Spleen (tissue), 11 donors: ENCODE measurements at regions not wholly inside any gene's neighbourhood (a gene's known extent, or its start where the extent isn't known, plus 50 kb on each side); places are given as distances from the start of the nearest gene placed in this dataset.
A peak's percentile ranks its signal among the peaks of the same experiment; 100 is the strongest.

ENCODE experiments used
- DNase-seq: peaks from one replicate; pipeline ENCODE4 v3.0.0-alpha.2; 2020
- H3K27ac ChIP-seq, 8 donors: fragments of 200-600 bp; sonication (generic) in 7 of 8; 1 replicate in 4 of 8; 2 replicates in 4 of 8; pipeline versions ENCODE4 v1.5.0 to v1.8.0; 2016 to 2021; ENCODE audit warnings: inconsistent platforms in 4 of 8, mild to moderate bottlenecking in 4 of 8, moderate library complexity in 1 of 8
- H3K27me3 ChIP-seq, 7 donors: fragments of 200-600 bp; sonication (generic) in 6 of 7; replicated peaks in 1 of 7; 1 replicate in 4 of 7; 2 replicates in 3 of 7; pipeline versions ENCODE4 v1.5.0 to v1.8.0; 2016 to 2021; ENCODE audit warnings: inconsistent platforms in 3 of 7, mild to moderate bottlenecking in 1 of 7
- H3K36me3 ChIP-seq, 6 donors: fragments of 200-600 bp; sonication (generic) in 5 of 6; 1 replicate in 4 of 6; 2 replicates in 2 of 6; pipeline versions ENCODE4 v1.5.0 to v1.8.0; 2016 to 2021; ENCODE audit warnings: inconsistent platforms in 2 of 6
- H3K4me1 ChIP-seq, 6 donors: fragments of 200-600 bp; sonication (generic) in 5 of 6; 1 replicate in 3 of 6; 2 replicates in 3 of 6; pipeline versions ENCODE4 v1.5.0 to v1.8.0; 2016 to 2021; ENCODE audit warnings: inconsistent platforms in 3 of 6
- H3K4me3 ChIP-seq, 8 donors: fragments of 200-600 bp; sonication (generic) in 7 of 8; 1 replicate in 4 of 8; 2 replicates in 4 of 8; pipeline versions ENCODE4 v1.5.0 to v1.8.0; 2016 to 2021; ENCODE audit warnings: inconsistent platforms in 4 of 8, mild to moderate bottlenecking in 4 of 8, moderate library complexity in 2 of 8
- H3K9me3 ChIP-seq, 8 donors: fragments of 200-600 bp; sonication (generic) in 7 of 8; 1 replicate in 4 of 8; 2 replicates in 4 of 8; pipeline versions ENCODE4 v1.5.0 to v1.8.0; 2016 to 2021; ENCODE audit warnings: inconsistent platforms in 4 of 8
- CTCF ChIP-seq, 11 experiments: fragments of 200-600 bp in 7 of 11; fragments of 450-650 bp in 4 of 11; sonication (generic) in 4 of 11; IDR thresholded peaks in 8 of 11; conservative IDR thresholded peaks in 3 of 11; 1 replicate in 7 of 11; 2 replicates in 4 of 11; pipeline versions ENCODE4 v1.4.0 to v1.8.0; 2016 to 2021; ENCODE audit warnings: antibody characterized with exemption in 11 of 11, inconsistent platforms in 4 of 11, mild to moderate bottlenecking in 1 of 11
- POLR2A ChIP-seq, 3 donors: fragments of 450-650 bp; IDR thresholded peaks; one replicate each; pipeline ENCODE4 v1.5.1; 2017; ENCODE audit warnings: antibody characterized with exemption in 3 of 3, mild to moderate bottlenecking in 1 of 3
- POLR2AphosphoS5 ChIP-seq, 3 donors: sonication (generic); formaldehyde crosslinking; IDR thresholded peaks; one replicate each; pipeline ENCODE4 v1.5.1; 2017; ENCODE audit warnings: antibody characterized with exemption in 3 of 3
- WGBS, 5 donors: extraction: QIAGEN DNeasy Blood & Tissue Kit in 3 of 5; methylation state at CpG; one replicate each; pipeline versions ENCODE4 v1.1.5 to v1.1.7; 2013 to 2018; 5-methylcytosine and 5-hydroxymethylcytosine counted together
- intact Hi-C: fragments of 100-400 bp; cut with DNase I; formaldehyde crosslinking; loops from one replicate; pipeline ENCODE4 v1.15.0; 2023; ENCODE audit warnings: low total_unique reads
- donor health status: healthy with polysubstance abuse.
- donor health status: DM: no; HTN: no; CAD: no; lungs with moderate emphysema.
- donor health status: DM: no; HTN: no; CAD: no.
- donor health status: Bipolar disorder and iron deficiency.
- donor health status: healthy.
- donor health status: DM: no; HTN: no; CAD: no.
- donor health status: DM: yes; HTN: yes; CAD: no.

GRCh38 chr2:118671701-118672454 is 175.6 kb downstream of the EN1 start:
- intact Hi-C loops: no loop called here
- H3K27me3 ChIP-seq: no peaks in the 10 kb centered on the region
- TF ChIP-seq POLR2A (IDR thresholded peaks at IDR 0.05): no peak
- no peak for TF ChIP-seq CTCF (IDR thresholded peaks at IDR 0.05 in 8 of 11, conservative IDR thresholded peaks at IDR 0.05 in 3 of 11)
- TF ChIP-seq POLR2AphosphoS5 (IDR thresholded peaks at IDR 0.05): no peak
- no peaks in the 10 kb centered on the region for H3K9me3 ChIP-seq
- 84 to 92% (median 89%) methylated on average over 5 of the region's 5 CpGs for WGBS, 5 donors
- no peak overlapping the region for H3K4me3 ChIP-seq
- DNase-seq: no peak
- no peaks in the 10 kb centered on the region for H3K4me1 ChIP-seq
- H3K27ac ChIP-seq: peak overlapping the region in 1 of 8 donors; percentile 52
- no peaks in the 10 kb centered on the region for H3K36me3 ChIP-seq

- Histone ChIP-seq H3K36me3 (no peaks in the 10 kb centered on the region), H3K4me1 (no peaks in the 10 kb centered on the region), H3K27me3 (no peaks in the 10 kb centered on the region), H3K4me3 (no peak overlapping the region), H3K9me3 (no peaks in the 10 kb centered on the region), H3K27ac (no peak overlapping the region)
- WGBS, 5 donors: 67 to 82% (median 78%) methylated on average over 6 of the region's 6 CpGs
- TF ChIP-seq POLR2AphosphoS5 (IDR thresholded peaks at IDR 0.05) (no peak), POLR2A (IDR thresholded peaks at IDR 0.05) (no peak)
- intact Hi-C loops: no loop called here
- DNase-seq: no peak
Observed at GRCh38 chr2:118670838-118671237, 176.6 kb downstream of the EN1 start.

GRCh38 chr2:118670276-118670675 is 177.2 kb downstream of the EN1 start:
- H3K4me1 ChIP-seq: no peaks in the 10 kb centered on the region
- DNase-seq: no peak
- no peaks in the 10 kb centered on the region for H3K9me3 ChIP-seq
- 81 to 89% (median 87%) methylated on average over 2 of the region's 2 CpGs for WGBS, 5 donors
- TF ChIP-seq POLR2AphosphoS5 (IDR thresholded peaks at IDR 0.05) (no peak), CTCF (IDR thresholded peaks at IDR 0.05 in 8 of 11, conservative IDR thresholded peaks at IDR 0.05 in 3 of 11) (no peak), POLR2A (IDR thresholded peaks at IDR 0.05) (no peak)
- H3K27me3 ChIP-seq: no peaks in the 10 kb centered on the region
- intact Hi-C loops: no loop called here
- no peak overlapping the region for H3K4me3 ChIP-seq
- no peaks in the 10 kb centered on the region for H3K36me3 ChIP-seq
- H3K27ac ChIP-seq: no peak overlapping the region

GRCh38 chr2:118669654-118670053 is 177.8 kb downstream of the EN1 start:
- Histone ChIP-seq H3K4me1 (no peaks in the 10 kb centered on the region), H3K9me3 (no peaks in the 10 kb centered on the region), H3K27me3 (no peaks in the 10 kb centered on the region), H3K4me3 (no peak overlapping the region), H3K27ac (no peak overlapping the region), H3K36me3 (no peaks in the 10 kb centered on the region)
- intact Hi-C loops: no loop called here
- TF ChIP-seq POLR2A (IDR thresholded peaks at IDR 0.05) (no peak), CTCF (IDR thresholded peaks at IDR 0.05 in 8 of 11, conservative IDR thresholded peaks at IDR 0.05 in 3 of 11) (no peak), POLR2AphosphoS5 (IDR thresholded peaks at IDR 0.05) (no peak)
- DNase-seq: no peak
